Muscle layer of colon (tissue), 2 donors: ENCODE measurements at regions not wholly inside any gene's neighbourhood (a gene's known extent, or its start where the extent isn't known, plus 50 kb on each side); places are given as distances from the start of the nearest gene placed in this dataset.

ENCODE experiments used
- H3K27ac ChIP-seq: one replicate; pipeline ENCODE4 v1.7.0; 2013; ENCODE audit warnings: low read depth, mild to moderate bottlenecking, low read length, moderate library complexity
- H3K27me3 ChIP-seq, 2 donors: one replicate each; pipeline ENCODE4 v1.7.0; 2013; ENCODE audit warnings: low read length in 2 of 2, mild to moderate bottlenecking in 2 of 2; ENCODE audit not compliant: insufficient read depth in 2 of 2, control insufficient read depth in 1 of 2
- H3K36me3 ChIP-seq: one replicate; pipeline ENCODE4 v1.7.0; 2013; ENCODE audit warnings: mild to moderate bottlenecking, low read length; ENCODE audit not compliant: insufficient read depth
- H3K4me1 ChIP-seq: one replicate; pipeline ENCODE4 v1.7.0; 2013; ENCODE audit warnings: mild to moderate bottlenecking, low read length; ENCODE audit not compliant: insufficient read depth
- H3K4me3 ChIP-seq, 2 donors: one replicate each; pipeline ENCODE4 v1.7.0; 2013; ENCODE audit warnings: low read length in 2 of 2, low read depth in 1 of 2, mild to moderate bottlenecking in 1 of 2, moderate library complexity in 1 of 2
- H3K9ac ChIP-seq: one replicate; pipeline ENCODE4 v1.7.0; 2013; ENCODE audit warnings: low read length
- H3K9me3 ChIP-seq: one replicate; pipeline ENCODE4 v1.7.0; 2013; ENCODE audit warnings: mild to moderate bottlenecking, low read length
- donor health status: abdominal sarcoma.
- donor health status: Adenocarcinoma of cecum.

DNA sequence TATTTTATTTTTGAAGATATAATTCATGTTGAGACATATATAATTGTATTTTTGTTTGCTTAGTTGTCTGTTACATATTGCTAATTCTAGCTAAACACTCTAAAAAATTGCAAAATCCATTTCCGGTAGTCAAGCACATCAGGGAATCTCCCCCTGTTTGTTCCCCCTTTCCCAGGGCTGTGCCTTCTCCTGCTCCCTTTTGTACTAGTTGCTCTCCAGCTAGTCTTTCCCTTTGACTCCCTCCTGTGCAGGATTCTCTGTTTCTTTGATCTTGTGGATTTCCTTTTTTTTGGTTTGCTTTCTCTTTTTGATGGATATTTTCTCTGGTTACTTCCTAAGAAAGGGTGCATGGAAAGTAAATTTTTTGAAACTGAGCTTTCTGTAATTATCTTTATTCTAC lies 188.1 kb upstream of the PLET1 start:
- Histone ChIP-seq H3K4me3 (no peak overlapping the region), H3K9me3 (no peaks in the 10 kb centered on the region), H3K4me1 (no peaks in the 10 kb centered on the region), H3K36me3 (no peaks in the 10 kb centered on the region), H3K9ac (no peak overlapping the region), H3K27me3 (no peaks in the 10 kb centered on the region), H3K27ac (no peak overlapping the region)

DNA sequence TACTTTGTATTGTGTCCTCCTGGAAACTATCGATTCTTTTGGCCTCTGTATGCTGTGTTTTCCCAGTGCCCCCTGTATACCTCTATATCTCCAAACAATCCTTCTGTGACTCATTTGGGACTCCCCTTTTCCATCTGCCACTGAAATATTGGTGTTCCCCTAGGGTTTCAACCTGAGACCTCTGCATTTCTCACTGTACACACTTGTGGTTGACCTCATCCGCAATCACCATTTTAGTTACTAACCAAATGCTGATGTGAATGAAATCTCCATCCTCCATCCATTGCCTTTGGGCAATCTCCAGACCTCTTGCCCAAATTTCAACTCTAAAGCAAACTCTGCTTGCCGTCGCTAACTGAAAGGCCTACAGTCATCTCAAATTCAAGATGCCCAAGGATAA lies 190.6 kb upstream of the PLET1 start:
- H3K4me3 ChIP-seq, result no peak overlapping the region
- H3K4me1 ChIP-seq, result no peaks in the 10 kb centered on the region
- no peaks in the 10 kb centered on the region for H3K36me3 ChIP-seq
- H3K27me3 ChIP-seq, result no peaks in the 10 kb centered on the region
- H3K27ac ChIP-seq, result no peak overlapping the region
- no peak overlapping the region for H3K9ac ChIP-seq
- no peaks in the 10 kb centered on the region for H3K9me3 ChIP-seq

DNA sequence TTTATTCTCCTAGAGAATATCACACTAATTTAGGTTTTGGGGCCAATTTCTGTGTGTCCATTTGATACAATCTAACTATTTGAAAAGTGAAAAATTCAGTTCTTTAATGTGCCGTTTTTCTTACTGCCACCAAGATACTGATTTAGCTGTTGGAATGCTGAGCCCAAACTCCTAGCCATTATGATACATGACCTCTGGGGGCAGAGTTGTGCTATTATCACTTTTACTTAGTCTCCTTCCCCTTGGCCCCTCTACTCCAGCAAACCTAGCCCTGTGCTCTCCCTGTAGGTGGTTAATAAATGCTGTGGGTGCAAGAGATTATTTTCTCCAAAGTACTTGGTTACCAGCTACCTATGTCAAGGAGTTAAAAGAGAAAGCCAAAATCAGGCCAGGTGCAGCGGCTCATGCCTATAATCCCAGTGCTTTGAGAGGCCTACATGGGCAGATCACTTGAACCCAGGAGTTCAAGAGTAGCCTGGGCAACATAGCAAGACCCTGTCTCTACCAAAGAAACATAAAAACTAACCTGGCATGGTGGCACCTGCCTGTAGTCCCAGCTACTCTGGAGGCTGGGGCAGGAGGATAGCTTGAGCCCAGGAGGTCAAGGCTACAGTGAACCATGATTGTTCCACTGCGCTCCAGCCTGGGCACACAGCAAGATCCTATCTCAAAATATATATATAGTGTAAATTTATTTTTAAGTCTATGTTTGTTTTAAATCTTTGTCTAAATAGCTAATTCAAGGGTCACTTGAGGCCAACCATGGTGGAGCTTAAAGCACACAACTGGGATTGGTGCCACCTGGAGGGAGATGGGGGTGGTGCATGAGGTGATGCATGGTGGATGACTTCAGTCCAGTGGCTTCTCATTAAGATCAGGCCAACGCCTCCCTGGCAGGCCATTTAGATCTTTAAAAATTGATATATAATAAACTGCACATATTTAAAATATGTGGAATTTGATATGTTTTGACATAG lies 193.2 kb upstream of the PLET1 start:
- no peak overlapping the region for H3K27ac ChIP-seq
- no peaks in the 10 kb centered on the region for H3K9me3 ChIP-seq
- H3K4me1 ChIP-seq, result no peaks in the 10 kb centered on the region
- no peak overlapping the region for H3K9ac ChIP-seq
- no peak overlapping the region for H3K4me3 ChIP-seq
- no peaks in the 10 kb centered on the region for H3K27me3 ChIP-seq
- H3K36me3 ChIP-seq, result no peaks in the 10 kb centered on the region

DNA sequence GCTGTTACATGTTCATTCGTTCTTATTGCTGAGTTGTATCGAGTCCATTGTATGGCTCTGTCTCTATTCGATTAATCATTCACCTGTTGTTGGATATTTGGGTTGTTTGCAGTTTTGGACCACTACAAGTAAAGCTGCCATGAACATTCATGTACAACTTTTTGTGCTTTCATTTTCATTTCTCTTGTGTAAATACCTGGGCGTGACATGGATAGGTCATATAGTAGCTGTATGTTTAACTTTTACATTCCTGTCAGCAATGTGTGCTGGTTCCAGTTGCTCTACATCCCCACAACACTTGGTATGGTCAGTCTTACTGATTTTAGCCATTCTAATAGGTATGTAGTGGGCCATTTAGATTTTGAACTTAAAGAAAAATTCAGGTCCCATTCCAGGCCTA lies 194.2 kb upstream of the PLET1 start:
- Histone ChIP-seq H3K4me3 (no peak overlapping the region), H3K4me1 (no peaks in the 10 kb centered on the region), H3K9me3 (no peaks in the 10 kb centered on the region), H3K27me3 (no peaks in the 10 kb centered on the region), H3K36me3 (no peaks in the 10 kb centered on the region), H3K27ac (no peak overlapping the region), H3K9ac (no peak overlapping the region)

DNA sequence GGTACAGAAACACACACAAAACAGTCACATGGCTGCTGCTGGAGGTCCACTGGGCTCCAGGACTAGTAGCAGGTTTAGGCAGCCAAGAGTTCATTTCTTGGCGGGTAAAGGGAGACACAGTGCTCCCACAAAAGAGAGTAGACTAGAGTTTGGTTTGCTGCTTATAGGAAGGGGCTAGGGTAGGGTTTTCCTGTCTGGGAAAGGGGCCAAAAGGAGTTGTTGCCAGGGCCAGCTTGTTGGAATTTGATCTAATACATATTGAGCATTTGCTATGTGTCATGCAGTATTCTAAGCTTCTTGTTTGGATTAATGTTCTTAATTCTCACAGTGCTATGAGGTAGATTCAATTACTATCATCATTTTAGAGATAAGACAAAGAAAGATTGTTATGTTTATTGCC lies 195.1 kb upstream of the PLET1 start:
- H3K9me3 ChIP-seq, result no peaks in the 10 kb centered on the region
- no peak overlapping the region for H3K27ac ChIP-seq
- H3K27me3 ChIP-seq, result no peaks in the 10 kb centered on the region
- H3K4me3 ChIP-seq, result no peak overlapping the region
- no peak overlapping the region for H3K9ac ChIP-seq
- no peaks in the 10 kb centered on the region for H3K36me3 ChIP-seq
- no peaks in the 10 kb centered on the region for H3K4me1 ChIP-seq

DNA sequence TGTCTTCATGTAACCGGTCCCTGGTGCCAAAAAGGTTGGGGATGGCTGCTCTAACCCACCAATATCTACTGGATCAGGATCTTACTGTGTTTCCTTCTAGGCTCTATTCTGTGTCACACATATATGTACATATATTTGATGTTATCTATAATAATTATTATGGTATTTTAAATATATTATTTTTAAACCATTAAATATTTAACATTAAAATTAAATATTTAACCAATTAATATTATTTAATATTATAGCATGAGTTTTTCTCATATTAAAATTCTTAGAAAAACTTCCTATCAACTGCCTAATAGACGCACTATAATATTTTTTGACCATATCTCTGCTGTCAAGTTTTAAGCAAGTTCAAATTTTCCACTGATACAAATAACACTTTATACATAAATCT lies 196.9 kb upstream of the PLET1 start:
- Histone ChIP-seq H3K9ac (no peak overlapping the region), H3K4me3 (no peak overlapping the region), H3K4me1 (no peaks in the 10 kb centered on the region), H3K27me3 (no peaks in the 10 kb centered on the region), H3K9me3 (no peaks in the 10 kb centered on the region), H3K36me3 (no peaks in the 10 kb centered on the region), H3K27ac (no peak overlapping the region)

DNA sequence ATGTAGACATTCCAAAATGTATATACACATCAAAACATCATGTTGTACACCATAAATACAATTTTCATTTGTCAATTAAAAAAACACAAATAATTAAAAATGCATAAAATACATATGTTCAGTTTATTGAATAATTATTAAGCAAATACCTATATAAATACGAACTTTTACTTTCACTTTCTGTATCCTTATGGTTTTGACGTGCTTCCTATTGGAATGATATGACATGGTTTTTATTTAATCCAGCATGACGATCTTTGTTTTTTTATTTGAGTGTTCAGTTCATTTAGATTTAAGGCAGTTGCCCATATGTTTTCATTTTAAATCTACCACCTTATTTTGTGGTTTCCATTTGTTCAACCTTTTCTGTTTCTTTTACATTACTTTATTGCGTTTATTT lies 198.3 kb upstream of the PLET1 start:
- no peak overlapping the region for H3K4me3 ChIP-seq

DNA sequence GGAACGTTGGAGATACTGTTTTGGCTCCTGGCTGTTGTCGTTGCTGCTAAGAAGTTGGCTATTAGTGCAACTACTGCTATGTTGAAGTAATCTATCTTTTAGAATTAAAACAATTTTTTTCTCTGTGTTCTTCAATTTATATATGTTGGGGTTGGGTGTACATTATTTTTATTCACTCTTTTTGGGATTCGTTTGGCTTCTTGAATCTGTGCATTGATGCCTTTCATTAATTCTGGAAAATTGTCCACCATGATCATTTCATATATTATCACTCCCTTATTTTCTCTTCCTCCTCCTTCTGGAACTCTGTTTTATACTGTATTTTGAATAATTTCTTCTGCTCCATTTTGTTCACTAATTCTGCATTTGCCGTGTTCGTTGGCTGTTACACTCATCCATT lies 199.5 kb upstream of the PLET1 start:
- no peaks in the 10 kb centered on the region for H3K27me3 ChIP-seq
- H3K9ac ChIP-seq, result no peak overlapping the region
- H3K36me3 ChIP-seq, result no peaks in the 10 kb centered on the region
- H3K27ac ChIP-seq, result no peak overlapping the region
- no peaks in the 10 kb centered on the region for H3K9me3 ChIP-seq
- no peak overlapping the region for H3K4me3 ChIP-seq
- no peaks in the 10 kb centered on the region for H3K4me1 ChIP-seq

More for the DNA sequence above, 198.3 kb upstream of the PLET1 start:
- Histone ChIP-seq H3K9me3 (no peaks in the 10 kb centered on the region), H3K36me3 (no peaks in the 10 kb centered on the region), H3K27ac (no peak overlapping the region), H3K4me1 (no peaks in the 10 kb centered on the region), H3K27me3 (no peaks in the 10 kb centered on the region), H3K9ac (no peak overlapping the region)

DNA sequence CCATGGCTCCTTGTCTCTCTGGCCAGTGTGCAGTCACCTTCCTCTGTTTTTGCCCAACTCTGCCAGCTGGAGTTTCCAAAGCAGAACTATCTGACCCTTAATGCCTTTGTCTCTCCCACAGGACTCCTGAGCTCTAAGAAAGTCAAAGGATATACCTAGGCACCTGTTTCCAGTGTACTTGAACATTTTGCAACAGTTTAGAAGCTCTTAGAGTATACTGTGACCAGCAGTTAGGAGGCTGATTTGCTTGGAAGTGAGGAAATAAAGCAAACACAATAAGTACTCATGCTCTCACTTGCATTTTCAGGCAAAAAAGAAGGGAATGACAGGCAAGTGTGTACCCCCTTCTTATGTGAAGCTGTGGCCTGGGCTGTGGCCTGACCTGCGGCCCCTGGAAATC lies 204.3 kb upstream of the PLET1 start:
- Histone ChIP-seq H3K36me3 (no peaks in the 10 kb centered on the region), H3K27ac (no peak overlapping the region), H3K9me3 (no peaks in the 10 kb centered on the region), H3K4me1 (no peaks in the 10 kb centered on the region), H3K27me3 (no peaks in the 10 kb centered on the region), H3K9ac (no peak overlapping the region), H3K4me3 (no peak overlapping the region)

DNA sequence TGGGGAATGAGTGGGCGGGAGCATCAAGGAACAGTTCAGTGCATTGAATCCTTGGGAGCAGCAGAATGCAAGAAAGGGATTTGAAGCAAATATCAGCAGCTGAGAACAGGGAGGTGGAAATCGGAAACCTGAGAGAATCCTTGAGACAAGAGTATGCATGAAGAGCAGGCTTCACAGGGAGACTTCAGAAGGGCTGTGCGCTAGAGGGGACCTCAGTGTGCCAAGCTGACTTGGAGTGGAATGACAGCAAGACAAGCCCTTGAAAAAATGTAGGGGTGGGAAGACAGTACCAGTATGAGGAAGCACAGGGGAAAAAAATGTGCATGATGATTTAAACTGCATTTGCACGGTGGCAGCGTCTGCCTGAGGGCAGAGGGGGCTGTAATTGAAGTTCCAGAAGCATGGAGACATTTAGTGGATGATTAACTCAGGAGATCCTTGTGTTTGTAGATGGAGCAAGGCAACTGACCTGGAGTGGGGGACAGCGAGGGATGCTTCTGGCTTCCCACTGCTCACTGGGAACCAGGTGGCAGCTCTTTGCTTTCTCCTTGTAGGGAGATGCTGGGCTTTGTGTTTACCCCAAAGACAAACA lies 204.9 kb upstream of the PLET1 start:
- Histone ChIP-seq H3K9me3 (no peaks in the 10 kb centered on the region), H3K36me3 (no peaks in the 10 kb centered on the region), H3K27ac (no peak overlapping the region), H3K4me3 (no peak overlapping the region), H3K4me1 (no peaks in the 10 kb centered on the region), H3K9ac (no peak overlapping the region), H3K27me3 (no peaks in the 10 kb centered on the region)

DNA sequence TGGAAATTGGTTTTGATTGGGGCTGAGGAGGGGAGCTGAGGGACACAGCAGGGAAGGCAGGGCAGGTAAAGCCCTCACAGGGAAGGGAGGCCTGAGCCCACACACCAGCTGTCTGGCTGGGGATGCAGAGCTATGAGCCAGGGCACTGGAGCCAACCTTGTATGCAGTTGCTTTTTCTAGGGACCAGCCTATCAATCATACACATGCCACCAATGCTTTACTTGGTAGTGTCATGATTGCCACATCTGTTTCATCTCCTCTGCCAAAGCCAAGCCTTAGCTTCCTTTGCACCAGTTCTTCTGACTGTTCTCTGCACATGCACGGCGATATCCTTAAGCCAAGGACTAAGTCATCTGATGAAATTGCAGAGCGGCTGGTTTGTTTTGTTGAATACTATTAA lies 207.1 kb upstream of the PLET1 start:
- H3K4me3 ChIP-seq, result no peak overlapping the region
- no peak overlapping the region for H3K27ac ChIP-seq
- H3K27me3 ChIP-seq, result no peaks in the 10 kb centered on the region
- H3K9me3 ChIP-seq, result no peaks in the 10 kb centered on the region
- H3K4me1 ChIP-seq, result no peaks in the 10 kb centered on the region
- H3K36me3 ChIP-seq, result no peaks in the 10 kb centered on the region
- H3K9ac ChIP-seq, result no peak overlapping the region

DNA sequence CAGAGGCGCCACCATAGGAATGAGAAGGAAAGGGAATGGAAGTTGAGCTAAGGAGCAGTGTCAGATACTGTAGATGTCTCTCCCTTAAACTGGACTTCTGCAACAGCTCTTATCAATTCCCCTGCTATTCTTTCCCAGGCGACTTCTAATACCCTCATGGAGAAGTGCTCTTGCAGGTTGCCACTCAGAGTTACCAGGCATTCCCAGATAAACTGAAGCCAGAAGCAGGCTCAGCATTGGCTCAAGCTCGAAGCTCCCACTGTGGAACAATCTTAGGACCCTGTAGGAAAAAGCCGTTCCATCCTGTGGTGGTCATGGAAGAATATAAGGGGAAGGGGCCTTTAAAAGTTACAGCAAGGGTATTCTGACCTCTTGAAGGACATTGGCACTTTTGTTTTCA lies 208.7 kb upstream of the PLET1 start:
- Histone ChIP-seq H3K9ac (no peak overlapping the region), H3K4me3 (no peak overlapping the region), H3K4me1 (no peaks in the 10 kb centered on the region), H3K27ac (no peak overlapping the region), H3K36me3 (no peaks in the 10 kb centered on the region), H3K9me3 (no peaks in the 10 kb centered on the region), H3K27me3 (no peaks in the 10 kb centered on the region)
